ENCODE measurements at regions not wholly inside any gene's neighbourhood (a gene's known extent, or its start where the extent isn't known, plus 50 kb on each side); places are given as distances from the start of the nearest gene placed in this dataset.
"Not testable (repeated sequence)": the region's sequence is repeated elsewhere in the genome, so short reads cannot be mapped to it uniquely, and the experiment has no call there.

GRCh38 chr4:27075603-27076002, 215.0 kb downstream of the STIM2 start:
- WGBS (ENCODE audit: insufficient coverage) = 64% methylated on average over 8 of the region's 15 CpGs

GRCh38 chr4:27078934-27079455, 218.4 kb downstream of the STIM2 start:
- H3K9me3 ChIP-seq (ENCODE audit: control insufficient read depth, insufficient read depth, low read length) = no peaks in the 10 kb centered on the region
- H3K4me3 ChIP-seq (ENCODE audit: low read depth, low read length) = no peak overlapping the region
- H3K4me1 ChIP-seq (ENCODE audit: control insufficient read depth, insufficient read depth, low read length) = peaks cover 2% of the 10 kb centered on the region
- 54% methylated on average over 4 of the region's 4 CpGs for WGBS (ENCODE audit: insufficient coverage)
- peak in 1 of 6 donors; percentile 30 for DNase-seq (ENCODE audit: low read depth in 4 of 6, low spot score in 6 of 6)
- peaks cover 11% of the 10 kb centered on the region for H3K27me3 ChIP-seq (ENCODE audit: control insufficient read depth, insufficient read depth, low read length)
- no peaks in the 10 kb centered on the region for H3K36me3 ChIP-seq (ENCODE audit: control insufficient read depth, insufficient read depth, low read length)
- H3K27ac ChIP-seq (ENCODE audit: low read depth, low read length) = no peak overlapping the region

More at GRCh38 chr4:27075603-27076002, 215.0 kb downstream of the STIM2 start:
- not testable (repeated sequence) for H3K9me3 ChIP-seq (ENCODE audit: control insufficient read depth, insufficient read depth, low read length); H3K36me3 ChIP-seq (ENCODE audit: control insufficient read depth, insufficient read depth, low read length); H3K4me1 ChIP-seq (ENCODE audit: control insufficient read depth, insufficient read depth, low read length); H3K27me3 ChIP-seq (ENCODE audit: control insufficient read depth, insufficient read depth, low read length); DNase-seq (ENCODE audit: low read depth in 4 of 6, low spot score in 6 of 6); H3K27ac ChIP-seq (ENCODE audit: low read depth, low read length); H3K4me3 ChIP-seq (ENCODE audit: low read depth, low read length)

GRCh38 chr4:27081675-27082586, 221.3 kb downstream of the STIM2 start:
- DNase-seq (ENCODE audit: low read depth in 4 of 6, low spot score in 6 of 6) = peak in 1 of 6 donors; percentile 12
- no peaks in the 10 kb centered on the region for H3K9me3 ChIP-seq (ENCODE audit: control insufficient read depth, insufficient read depth, low read length)
- H3K4me3 ChIP-seq (ENCODE audit: low read depth, low read length) = no peak overlapping the region
- WGBS (ENCODE audit: insufficient coverage) = 88% methylated on average over 3 of the region's 6 CpGs
- no peaks in the 10 kb centered on the region for H3K36me3 ChIP-seq (ENCODE audit: control insufficient read depth, insufficient read depth, low read length)
- no peak overlapping the region for H3K27ac ChIP-seq (ENCODE audit: low read depth, low read length)
- H3K4me1 ChIP-seq (ENCODE audit: control insufficient read depth, insufficient read depth, low read length) = peaks cover 6% of the 10 kb centered on the region
- peaks cover 16% of the 10 kb centered on the region for H3K27me3 ChIP-seq (ENCODE audit: control insufficient read depth, insufficient read depth, low read length)

GRCh38 chr4:27082776-27083175, 222.1 kb downstream of the STIM2 start:
- Histone ChIP-seq H3K9me3 (ENCODE audit: control insufficient read depth, insufficient read depth, low read length) (no peaks in the 10 kb centered on the region), H3K36me3 (ENCODE audit: control insufficient read depth, insufficient read depth, low read length) (no peaks in the 10 kb centered on the region), H3K27me3 (ENCODE audit: control insufficient read depth, insufficient read depth, low read length) (peaks cover 16% of the 10 kb centered on the region), H3K27ac (ENCODE audit: low read depth, low read length) (no peak overlapping the region), H3K4me1 (ENCODE audit: control insufficient read depth, insufficient read depth, low read length) (peaks cover 6% of the 10 kb centered on the region), H3K4me3 (ENCODE audit: low read depth, low read length) (no peak overlapping the region)
- DNase-seq (ENCODE audit: low read depth in 4 of 6, low spot score in 6 of 6) = no peak
- 100% methylated on average over 2 of the region's 4 CpGs for WGBS (ENCODE audit: insufficient coverage)

GRCh38 chr4:27084685-27085361, 224.2 kb downstream of the STIM2 start:
- peaks cover 6% of the 10 kb centered on the region for H3K4me1 ChIP-seq (ENCODE audit: control insufficient read depth, insufficient read depth, low read length)
- no peaks in the 10 kb centered on the region for H3K9me3 ChIP-seq (ENCODE audit: control insufficient read depth, insufficient read depth, low read length)
- peak overlapping the region; percentile 47 for H3K4me3 ChIP-seq (ENCODE audit: low read depth, low read length)
- WGBS (ENCODE audit: insufficient coverage) = 1% methylated on average over 20 of the region's 33 CpGs
- DNase-seq (ENCODE audit: low read depth in 4 of 6, low spot score in 6 of 6) = peak; percentile 41 to 95 (median 62)
- H3K36me3 ChIP-seq (ENCODE audit: control insufficient read depth, insufficient read depth, low read length) = no peaks in the 10 kb centered on the region
- peaks cover 16% of the 10 kb centered on the region for H3K27me3 ChIP-seq (ENCODE audit: control insufficient read depth, insufficient read depth, low read length)
- no peak overlapping the region for H3K27ac ChIP-seq (ENCODE audit: low read depth, low read length)

- Histone ChIP-seq H3K4me1 (ENCODE audit: control insufficient read depth, insufficient read depth, low read length) (peaks cover 6% of the 10 kb centered on the region), H3K36me3 (ENCODE audit: control insufficient read depth, insufficient read depth, low read length) (no peaks in the 10 kb centered on the region), H3K27me3 (ENCODE audit: control insufficient read depth, insufficient read depth, low read length) (peaks cover 16% of the 10 kb centered on the region), H3K4me3 (ENCODE audit: low read depth, low read length) (peak overlapping the region; percentile 47), H3K27ac (ENCODE audit: low read depth, low read length) (no peak overlapping the region), H3K9me3 (ENCODE audit: control insufficient read depth, insufficient read depth, low read length) (no peaks in the 10 kb centered on the region)
- WGBS (ENCODE audit: insufficient coverage) = 37% methylated on average over 4 of the region's 7 CpGs
- DNase-seq (ENCODE audit: low read depth in 4 of 6, low spot score in 6 of 6) = peak in 2 of 6 donors; percentile 41 to 80
Measured at GRCh38 chr4:27085396-27085795, 224.8 kb downstream of the STIM2 start.

- no peak for DNase-seq (ENCODE audit: low read depth in 4 of 6, low spot score in 6 of 6)
- H3K27me3 ChIP-seq (ENCODE audit: control insufficient read depth, insufficient read depth, low read length) = peaks cover 16% of the 10 kb centered on the region
- H3K4me3 ChIP-seq (ENCODE audit: low read depth, low read length) = no peak overlapping the region
- no peaks in the 10 kb centered on the region for H3K36me3 ChIP-seq (ENCODE audit: control insufficient read depth, insufficient read depth, low read length)
- no peak overlapping the region for H3K27ac ChIP-seq (ENCODE audit: low read depth, low read length)
- 87% methylated on average over 4 of the region's 8 CpGs for WGBS (ENCODE audit: insufficient coverage)
- H3K4me1 ChIP-seq (ENCODE audit: control insufficient read depth, insufficient read depth, low read length) = peaks cover 21% of the 10 kb centered on the region
- H3K9me3 ChIP-seq (ENCODE audit: control insufficient read depth, insufficient read depth, low read length) = no peaks in the 10 kb centered on the region
Measured at GRCh38 chr4:27087306-27088045, 226.8 kb downstream of the STIM2 start.

GRCh38 chr4:27088491-27088890, 227.8 kb downstream of the STIM2 start:
- WGBS (ENCODE audit: insufficient coverage) = 79% methylated on average over 4 of the region's 5 CpGs
- H3K4me1 ChIP-seq (ENCODE audit: control insufficient read depth, insufficient read depth, low read length) = peaks cover 21% of the 10 kb centered on the region
- no peaks in the 10 kb centered on the region for H3K9me3 ChIP-seq (ENCODE audit: control insufficient read depth, insufficient read depth, low read length)
- H3K27me3 ChIP-seq (ENCODE audit: control insufficient read depth, insufficient read depth, low read length) = peaks cover 11% of the 10 kb centered on the region
- no peak overlapping the region for H3K4me3 ChIP-seq (ENCODE audit: low read depth, low read length)
- DNase-seq (ENCODE audit: low read depth in 4 of 6, low spot score in 6 of 6) = no peak
- no peak overlapping the region for H3K27ac ChIP-seq (ENCODE audit: low read depth, low read length)
- no peaks in the 10 kb centered on the region for H3K36me3 ChIP-seq (ENCODE audit: control insufficient read depth, insufficient read depth, low read length)

GRCh38 chr4:27089186-27089585, 228.5 kb downstream of the STIM2 start:
- peaks cover 5% of the 10 kb centered on the region for H3K27me3 ChIP-seq (ENCODE audit: control insufficient read depth, insufficient read depth, low read length)
- peaks cover 18% of the 10 kb centered on the region for H3K4me1 ChIP-seq (ENCODE audit: control insufficient read depth, insufficient read depth, low read length)
- DNase-seq (ENCODE audit: low read depth in 4 of 6, low spot score in 6 of 6) = no peak
- no peak overlapping the region for H3K4me3 ChIP-seq (ENCODE audit: low read depth, low read length)
- H3K36me3 ChIP-seq (ENCODE audit: control insufficient read depth, insufficient read depth, low read length) = no peaks in the 10 kb centered on the region
- H3K27ac ChIP-seq (ENCODE audit: low read depth, low read length) = no peak overlapping the region
- 100% methylated on average over 5 of the region's 5 CpGs for WGBS (ENCODE audit: insufficient coverage)
- H3K9me3 ChIP-seq (ENCODE audit: control insufficient read depth, insufficient read depth, low read length) = no peaks in the 10 kb centered on the region

Data from spinal cord (tissue), 9 donors.